Vagina (tissue), 2 donors: ENCODE measurements at regions not wholly inside any gene's neighbourhood (a gene's known extent, or its start where the extent isn't known, plus 50 kb on each side); places are given as distances from the start of the nearest gene placed in this dataset.

Source experiments
- POLR2A ChIP-seq, 2 donors: fragments of 450-650 bp; IDR thresholded peaks; one replicate each; pipeline ENCODE4 v1.6.1; 2017; ENCODE audit warnings: antibody characterized with exemption in 2 of 2, mild to moderate bottlenecking in 2 of 2, moderate library complexity in 2 of 2
- POLR2AphosphoS5 ChIP-seq, 2 donors: sonication (generic); formaldehyde crosslinking; IDR thresholded peaks; one replicate each; pipeline ENCODE4 v1.9.0; 2017; ENCODE audit warnings: antibody characterized with exemption in 2 of 2, mild to moderate bottlenecking in 2 of 2, low read depth in 1 of 2; ENCODE audit not compliant: insufficient read depth in 1 of 2
- TF ChIP-seq, protein P1 (sequence below), 3 experiments: fragments of 450-650 bp in 2 of 3; fragments of 200-600 bp in 1 of 3; sonication (generic) in 1 of 3; IDR thresholded peaks; one replicate each; pipeline ENCODE4 v1.5.1; 2017 to 2019; ENCODE audit warnings: antibody characterized with exemption in 3 of 3, mild to moderate bottlenecking in 2 of 3, moderate library complexity in 2 of 3

DNA sequence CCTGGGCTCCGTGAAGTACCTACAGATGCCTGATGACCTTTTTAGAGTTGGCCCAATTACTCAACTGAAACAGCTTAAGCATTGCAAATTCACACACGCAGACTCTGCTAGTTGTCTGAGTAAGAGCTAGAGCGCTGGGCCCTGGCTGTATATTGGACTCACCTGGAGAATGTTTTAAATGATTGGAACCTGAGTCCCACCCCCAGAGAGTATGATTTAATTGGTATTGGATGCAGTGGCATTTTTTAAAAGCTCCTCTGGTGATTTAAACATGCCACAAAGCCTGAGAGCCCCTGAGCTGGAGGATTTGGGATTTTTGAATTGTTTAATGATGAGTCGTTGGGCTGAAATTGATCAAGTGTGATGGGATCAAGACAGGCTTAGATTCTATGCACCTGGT lies 143.9 kb upstream of the SDK2 start:
- TF ChIP-seq, protein P1, sequence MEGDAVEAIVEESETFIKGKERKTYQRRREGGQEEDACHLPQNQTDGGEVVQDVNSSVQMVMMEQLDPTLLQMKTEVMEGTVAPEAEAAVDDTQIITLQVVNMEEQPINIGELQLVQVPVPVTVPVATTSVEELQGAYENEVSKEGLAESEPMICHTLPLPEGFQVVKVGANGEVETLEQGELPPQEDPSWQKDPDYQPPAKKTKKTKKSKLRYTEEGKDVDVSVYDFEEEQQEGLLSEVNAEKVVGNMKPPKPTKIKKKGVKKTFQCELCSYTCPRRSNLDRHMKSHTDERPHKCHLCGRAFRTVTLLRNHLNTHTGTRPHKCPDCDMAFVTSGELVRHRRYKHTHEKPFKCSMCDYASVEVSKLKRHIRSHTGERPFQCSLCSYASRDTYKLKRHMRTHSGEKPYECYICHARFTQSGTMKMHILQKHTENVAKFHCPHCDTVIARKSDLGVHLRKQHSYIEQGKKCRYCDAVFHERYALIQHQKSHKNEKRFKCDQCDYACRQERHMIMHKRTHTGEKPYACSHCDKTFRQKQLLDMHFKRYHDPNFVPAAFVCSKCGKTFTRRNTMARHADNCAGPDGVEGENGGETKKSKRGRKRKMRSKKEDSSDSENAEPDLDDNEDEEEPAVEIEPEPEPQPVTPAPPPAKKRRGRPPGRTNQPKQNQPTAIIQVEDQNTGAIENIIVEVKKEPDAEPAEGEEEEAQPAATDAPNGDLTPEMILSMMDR (IDR thresholded peaks at IDR 0.05), result no peak
- no peak for TF ChIP-seq POLR2A (IDR thresholded peaks at IDR 0.05)
- TF ChIP-seq POLR2AphosphoS5 (IDR thresholded peaks at IDR 0.05; ENCODE audit: insufficient read depth in 1 of 2, low read depth in 1 of 2), result no peak
